ENCODE measurements at regions not wholly inside any gene's neighbourhood (a gene's known extent, or its start where the extent isn't known, plus 50 kb on each side); places are given as distances from the start of the nearest gene placed in this dataset.
"Not testable (repeated sequence)": the region's sequence is repeated elsewhere in the genome, so short reads cannot be mapped to it uniquely, and the experiment has no call there.

- DNase-seq (ENCODE audit: low read depth in 2 of 2) = no peak
Observed at GRCh38 chr1:184183919-184184318, 132.4 kb downstream of the TSEN15 start.

GRCh38 chr1:184184614-184185013, 133.1 kb downstream of the TSEN15 start:
- not testable (repeated sequence) for DNase-seq (ENCODE audit: low read depth in 2 of 2)

- no peak for DNase-seq (ENCODE audit: low read depth in 2 of 2)
Observed at GRCh38 chr1:184185347-184185746, 133.8 kb downstream of the TSEN15 start.

GRCh38 chr1:184186167-184186566, 134.6 kb downstream of the TSEN15 start:
- no peak for DNase-seq (ENCODE audit: low read depth in 2 of 2)

GRCh38 chr1:184187097-184187496, 135.6 kb downstream of the TSEN15 start:
- no peak for DNase-seq (ENCODE audit: low read depth in 2 of 2)

GRCh38 chr1:184188037-184188436, 136.5 kb downstream of the TSEN15 start:
- DNase-seq (ENCODE audit: low read depth in 2 of 2) = no peak

- DNase-seq (ENCODE audit: low read depth in 2 of 2) = no peak
Observed at GRCh38 chr1:184189361-184189760, 137.8 kb downstream of the TSEN15 start.

- DNase-seq (ENCODE audit: low read depth in 2 of 2) = no peak
Observed at GRCh38 chr1:184190616-184191015, 139.1 kb downstream of the TSEN15 start.

GRCh38 chr1:184191181-184191621, 139.7 kb downstream of the TSEN15 start:
- no peak for DNase-seq (ENCODE audit: low read depth in 2 of 2)

GRCh38 chr1:184192796-184193195, 141.3 kb downstream of the TSEN15 start:
- no peak for DNase-seq (ENCODE audit: low read depth in 2 of 2)

- no peak for DNase-seq (ENCODE audit: low read depth in 2 of 2)
Observed at GRCh38 chr1:184193451-184193850, 141.9 kb downstream of the TSEN15 start.

GRCh38 chr1:184194236-184194635, 142.7 kb downstream of the TSEN15 start:
- no peak for DNase-seq (ENCODE audit: low read depth in 2 of 2)

GRCh38 chr1:184195722-184196121, 144.2 kb downstream of the TSEN15 start:
- DNase-seq (ENCODE audit: low read depth in 2 of 2) = not testable (repeated sequence)

- DNase-seq (ENCODE audit: low read depth in 2 of 2) = no peak
Observed at GRCh38 chr1:184197831-184198230, 146.3 kb downstream of the TSEN15 start.

- DNase-seq (ENCODE audit: low read depth in 2 of 2) = no peak
Observed at GRCh38 chr1:184199036-184199435, 147.5 kb downstream of the TSEN15 start.

GRCh38 chr1:184199438-184200085, 148.0 kb downstream of the TSEN15 start:
- DNase-seq (ENCODE audit: low read depth in 2 of 2) = no peak

- DNase-seq (ENCODE audit: low read depth in 2 of 2) = no peak
Observed at GRCh38 chr1:184208622-184209021, 157.1 kb downstream of the TSEN15 start.

- no peak for DNase-seq (ENCODE audit: low read depth in 2 of 2)
Observed at GRCh38 chr1:184210031-184210430, 158.5 kb downstream of the TSEN15 start.

GRCh38 chr1:184210862-184211261, 159.3 kb downstream of the TSEN15 start:
- no peak for DNase-seq (ENCODE audit: low read depth in 2 of 2)

GRCh38 chr1:184212649-184213314, 161.3 kb downstream of the TSEN15 start:
- DNase-seq (ENCODE audit: low read depth in 2 of 2) = no peak

- DNase-seq (ENCODE audit: low read depth in 2 of 2) = no peak
Observed at GRCh38 chr1:184214128-184214527, 162.6 kb downstream of the TSEN15 start.

- DNase-seq (ENCODE audit: low read depth in 2 of 2) = no peak
Observed at GRCh38 chr1:184215274-184215925, 163.9 kb downstream of the TSEN15 start.
